Right lobe of liver (tissue), 6 donors: ENCODE measurements at regions not wholly inside any gene's neighbourhood (a gene's known extent, or its start where the extent isn't known, plus 50 kb on each side); places are given as distances from the start of the nearest gene placed in this dataset.

Source experiments
- ATAC-seq, 4 donors: fragments of 200-7000 bp; cut with Tn5 transposase; one replicate each; pipeline ENCODE4 v1.9.1; 2020; ENCODE audit warnings: mild to moderate bottlenecking in 4 of 4, moderate library complexity in 4 of 4
- DNase-seq, 3 donors: peaks; one replicate each; pipeline ENCODE4 v3.0.0-alpha.2; 2020
- H3K27ac ChIP-seq, 3 donors: fragments of 200-600 bp; one replicate each; pipeline ENCODE4 v1.8.0; 2022
- H3K27me3 ChIP-seq, 2 donors: fragments of 200-600 bp; one replicate each; pipeline ENCODE4 v1.8.0; 2022
- H3K36me3 ChIP-seq, 4 donors: fragments of 200-600 bp; sonication (generic) in 1 of 4; one replicate each; pipeline versions ENCODE4 v1.5.1 to v1.8.0; 2017 to 2022; ENCODE audit warnings: control low read depth in 1 of 4
- H3K4me1 ChIP-seq, 4 donors: fragments of 200-600 bp; sonication (generic) in 1 of 4; one replicate each; pipeline versions ENCODE4 v1.5.1 to v1.8.0; 2017 to 2022; ENCODE audit warnings: control low read depth in 1 of 4
- H3K4me3 ChIP-seq, 3 donors: fragments of 200-600 bp; one replicate each; pipeline ENCODE4 v1.8.0; 2022
- H3K9me3 ChIP-seq, 4 donors: fragments of 200-600 bp; sonication (generic) in 1 of 4; one replicate each; pipeline versions ENCODE4 v1.5.1 to v1.8.0; 2017 to 2022; ENCODE audit warnings: control low read depth in 1 of 4
- CTCF ChIP-seq, 4 donors: fragments of 200-600 bp in 3 of 4; fragments of 450-650 bp in 1 of 4; IDR thresholded peaks; one replicate each; pipeline versions ENCODE4 v1.5.1 to v1.8.0; 2016 to 2022; ENCODE audit warnings: antibody characterized with exemption in 4 of 4, mild to moderate bottlenecking in 2 of 4
- POLR2A ChIP-seq: fragments of 450-650 bp; IDR thresholded peaks from one replicate; pipeline ENCODE4 v1.6.1; 2017; ENCODE audit warnings: antibody characterized with exemption, mild to moderate bottlenecking
- WGBS: methylation state at CpG from one replicate; pipeline ENCODE4 v1.1.6; 2018; ENCODE audit warnings: low coverage, low lambda C conversion rate; ENCODE audit not compliant: insufficient coverage; ENCODE audit errors: missing lambda C conversion rate; 5-methylcytosine and 5-hydroxymethylcytosine counted together
- intact Hi-C, 2 donors: fragments of 100-400 bp; cut with DNase I; formaldehyde crosslinking; loops; one replicate each; pipeline versions ENCODE4 v1.11.2 to v1.14.1; 2022
- donor health status: DM: no; HTN: yes; CAD: no.
- donor health status: DM: no; HTN: no; CAD: no.
- donor health status: DM: no; HTN: no; CAD: no.
- donor health status: DM: no; HTN: yes; CAD: no.
- donor health status: DM: no; HTN: yes; CAD: no.

GRCh38 chr7:21089653-21090052 lies 303.0 kb upstream of the SP8 start:
- Histone ChIP-seq H3K27me3 (no peaks in the 10 kb centered on the region), H3K4me1 (no peaks in the 10 kb centered on the region), H3K27ac (no peak overlapping the region), H3K4me3 (no peak overlapping the region), H3K9me3 (peaks cover 0 to 2% (median 0%) of the 10 kb centered on the region in 4 donors), H3K36me3 (no peaks in the 10 kb centered on the region)
- 44% methylated on average over 4 of the region's 4 CpGs for WGBS
- no peak for ATAC-seq
- TF ChIP-seq POLR2A (no peak), CTCF (IDR thresholded peaks at IDR 0.05) (no peak)
- DNase-seq = no peak
- intact Hi-C loops = no loop called here

- Histone ChIP-seq H3K27ac (no peak overlapping the region), H3K4me3 (no peak overlapping the region), H3K27me3 (no peaks in the 10 kb centered on the region), H3K4me1 (no peaks in the 10 kb centered on the region), H3K36me3 (no peaks in the 10 kb centered on the region), H3K9me3 (peaks cover 0 to 2% (median 0%) of the 10 kb centered on the region in 4 donors)
- intact Hi-C loops = no loop called here
- TF ChIP-seq CTCF (IDR thresholded peaks at IDR 0.05) (no peak), POLR2A (no peak)
- no peak for DNase-seq
- ATAC-seq = no peak
- WGBS = 64% methylated on average over 9 of the region's 9 CpGs
These were observed 306.3 kb upstream of the SP8 start for GRCh38 chr7:21092766-21093702.

GRCh38 chr7:21094589-21094988 lies 307.9 kb upstream of the SP8 start:
- H3K27ac ChIP-seq = no peak overlapping the region
- H3K9me3 ChIP-seq = peaks cover 0 to 2% (median 0%) of the 10 kb centered on the region in 4 donors
- no peaks in the 10 kb centered on the region for H3K4me1 ChIP-seq
- H3K27me3 ChIP-seq = no peaks in the 10 kb centered on the region
- intact Hi-C loops = no loop called here
- no peaks in the 10 kb centered on the region for H3K36me3 ChIP-seq
- ATAC-seq = no peak
- no peak for DNase-seq
- TF ChIP-seq CTCF (IDR thresholded peaks at IDR 0.05) (no peak), POLR2A (no peak)
- no peak overlapping the region for H3K4me3 ChIP-seq

GRCh38 chr7:21099432-21099831 lies 312.7 kb upstream of the SP8 start:
- no peaks in the 10 kb centered on the region for H3K4me1 ChIP-seq
- no peaks in the 10 kb centered on the region for H3K9me3 ChIP-seq
- no peak for DNase-seq
- ATAC-seq = no peak
- H3K27me3 ChIP-seq = no peaks in the 10 kb centered on the region
- no peak overlapping the region for H3K27ac ChIP-seq
- TF ChIP-seq CTCF (IDR thresholded peaks at IDR 0.05) = no peak
- no peak for TF ChIP-seq POLR2A
- WGBS = 58% methylated on average over 1 of the region's 1 CpG
- H3K36me3 ChIP-seq = no peaks in the 10 kb centered on the region
- intact Hi-C loops = no loop called here
- no peak overlapping the region for H3K4me3 ChIP-seq
